Body of pancreas (tissue), 4 donors: ENCODE measurements at regions not wholly inside any gene's neighbourhood (a gene's known extent, or its start where the extent isn't known, plus 50 kb on each side); places are given as distances from the start of the nearest gene placed in this dataset.
"Not testable (repeated sequence)": the region's sequence is repeated elsewhere in the genome, so short reads cannot be mapped to it uniquely, and the experiment has no call there.

Source experiments
- ATAC-seq: fragments of 150-250 bp; one replicate; pipeline ENCODE4 v1.9.1; 2016
- DNase-seq, 4 donors: peaks; one replicate each; pipeline ENCODE4 v3.0.0-alpha.2; 2019
- H3K27ac ChIP-seq, 4 donors: fragments of 200-600 bp; sonication (generic); 1 replicate in 3 of 4; 2 replicates in 1 of 4; pipeline versions ENCODE4 v1.5.1 to v1.6.1; 2016 to 2019; ENCODE audit warnings: mild to moderate bottlenecking in 1 of 4, mixed read lengths in 1 of 4, moderate library complexity in 1 of 4
- H3K27me3 ChIP-seq, 2 donors: fragments of 200-600 bp; sonication (generic); one replicate each; pipeline ENCODE4 v1.6.0; 2016; ENCODE audit warnings: mild to moderate bottlenecking in 1 of 2
- H3K36me3 ChIP-seq, 2 donors: fragments of 200-600 bp; sonication (generic); replicated peaks in 1 of 2; 2 replicates each; pipeline ENCODE4 v1.5.1; 2016; ENCODE audit warnings: low read depth in 2 of 2; ENCODE audit not compliant: insufficient read depth in 1 of 2
- H3K4me1 ChIP-seq: fragments of 200-600 bp; sonication (generic); one replicate; pipeline ENCODE4 v1.6.0; 2016
- H3K4me3 ChIP-seq, 2 donors: fragments of 200-600 bp; sonication (generic); 1 replicate in 1 of 2; 2 replicates in 1 of 2; pipeline ENCODE4 v1.5.1; 2016 to 2019
- H3K9me3 ChIP-seq, 3 donors: fragments of 200-600 bp; sonication (generic); 1 replicate in 2 of 3; 2 replicates in 1 of 3; pipeline ENCODE4 v1.5.1; 2016
- POLR2A ChIP-seq, 3 donors: fragments of 450-650 bp; IDR thresholded peaks; one replicate each; pipeline ENCODE4 v1.6.1; 2016; ENCODE audit warnings: antibody characterized with exemption in 3 of 3, mild to moderate bottlenecking in 2 of 3
- WGBS, 2 donors: methylation state at CpG; one replicate each; pipeline ENCODE4 v1.1.5; 2017; 5-methylcytosine and 5-hydroxymethylcytosine counted together
- intact Hi-C: fragments of 100-400 bp; cut with DNase I; formaldehyde crosslinking; loops from one replicate; pipeline ENCODE4 v1.15.1; 2023
- TF ChIP-seq, protein P1 (sequence below), 7 experiments: fragments of 450-650 bp in 4 of 7; fragments of 200-600 bp in 3 of 7; sonication (generic) in 3 of 7; IDR thresholded peaks; one replicate each; pipeline ENCODE4 v1.5.1; 2016 to 2019; ENCODE audit warnings: antibody characterized with exemption in 7 of 7

DNA sequence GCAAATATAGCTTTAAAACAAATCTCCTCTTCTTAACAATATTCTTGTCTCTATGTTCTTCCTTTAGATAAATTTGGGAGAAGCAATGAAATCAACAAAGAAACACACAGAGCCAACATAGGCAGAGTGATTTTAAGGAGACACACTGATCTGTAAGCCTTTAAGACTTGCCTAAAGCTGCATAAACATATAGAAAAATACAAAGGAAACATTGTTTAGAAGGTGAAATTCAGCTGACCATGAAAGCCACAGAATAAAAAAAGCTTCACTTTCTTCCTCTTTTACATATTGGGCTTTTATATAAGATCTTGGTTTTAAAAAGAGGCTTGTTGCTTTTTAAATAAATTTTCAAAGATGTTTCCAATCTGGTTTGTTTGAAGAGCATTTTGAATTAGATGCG is 1277.5 kb downstream of the EFNA5 start:
- Histone ChIP-seq H3K4me3 (no peak overlapping the region), H3K27ac (no peak overlapping the region), H3K27me3 (no peaks in the 10 kb centered on the region), H3K9me3 (no peaks in the 10 kb centered on the region), H3K4me1 (no peaks in the 10 kb centered on the region), H3K36me3 (no peaks in the 10 kb centered on the region)
- DNase-seq (no peak), ATAC-seq (no peak)
- intact Hi-C loops: no loop called here
- 94 to 95% methylated on average over 1 of the region's 1 CpG for WGBS, 2 donors
- TF ChIP-seq POLR2A (IDR thresholded peaks at IDR 0.05): no peak
- TF ChIP-seq, protein P1, sequence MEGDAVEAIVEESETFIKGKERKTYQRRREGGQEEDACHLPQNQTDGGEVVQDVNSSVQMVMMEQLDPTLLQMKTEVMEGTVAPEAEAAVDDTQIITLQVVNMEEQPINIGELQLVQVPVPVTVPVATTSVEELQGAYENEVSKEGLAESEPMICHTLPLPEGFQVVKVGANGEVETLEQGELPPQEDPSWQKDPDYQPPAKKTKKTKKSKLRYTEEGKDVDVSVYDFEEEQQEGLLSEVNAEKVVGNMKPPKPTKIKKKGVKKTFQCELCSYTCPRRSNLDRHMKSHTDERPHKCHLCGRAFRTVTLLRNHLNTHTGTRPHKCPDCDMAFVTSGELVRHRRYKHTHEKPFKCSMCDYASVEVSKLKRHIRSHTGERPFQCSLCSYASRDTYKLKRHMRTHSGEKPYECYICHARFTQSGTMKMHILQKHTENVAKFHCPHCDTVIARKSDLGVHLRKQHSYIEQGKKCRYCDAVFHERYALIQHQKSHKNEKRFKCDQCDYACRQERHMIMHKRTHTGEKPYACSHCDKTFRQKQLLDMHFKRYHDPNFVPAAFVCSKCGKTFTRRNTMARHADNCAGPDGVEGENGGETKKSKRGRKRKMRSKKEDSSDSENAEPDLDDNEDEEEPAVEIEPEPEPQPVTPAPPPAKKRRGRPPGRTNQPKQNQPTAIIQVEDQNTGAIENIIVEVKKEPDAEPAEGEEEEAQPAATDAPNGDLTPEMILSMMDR (IDR thresholded peaks at IDR 0.05): no peak

DNA sequence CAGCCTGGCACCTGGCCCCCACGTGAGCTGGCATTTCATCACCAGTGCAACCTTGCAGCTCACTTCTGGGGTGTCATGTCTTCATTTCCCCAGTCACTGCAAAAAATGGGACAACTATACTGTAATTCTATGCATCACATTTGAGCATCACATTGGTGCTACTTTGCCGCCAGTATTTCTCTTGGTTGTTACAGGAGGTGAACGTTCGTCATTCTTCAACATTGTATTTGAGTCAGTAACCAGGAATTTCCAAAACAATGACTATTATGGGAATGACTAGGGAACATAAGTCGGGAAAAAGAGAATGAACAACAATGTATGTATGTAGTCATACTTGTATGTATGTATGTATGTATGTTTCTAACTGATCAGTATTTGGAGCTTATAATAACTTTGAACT is 1278.0 kb downstream of the EFNA5 start:
- H3K9me3 ChIP-seq: no peaks in the 10 kb centered on the region
- WGBS, 2 donors: 67 to 73% methylated on average over 5 of the region's 5 CpGs
- no peaks in the 10 kb centered on the region for H3K27me3 ChIP-seq
- no peaks in the 10 kb centered on the region for H3K36me3 ChIP-seq
- intact Hi-C loops: no loop called here
- TF ChIP-seq, protein P1 (IDR thresholded peaks at IDR 0.05): no peak
- TF ChIP-seq POLR2A (IDR thresholded peaks at IDR 0.05): no peak
- H3K27ac ChIP-seq: no peak overlapping the region
- no peak overlapping the region for H3K4me3 ChIP-seq
- no peaks in the 10 kb centered on the region for H3K4me1 ChIP-seq
- DNase-seq (no peak), ATAC-seq (no peak)

DNA sequence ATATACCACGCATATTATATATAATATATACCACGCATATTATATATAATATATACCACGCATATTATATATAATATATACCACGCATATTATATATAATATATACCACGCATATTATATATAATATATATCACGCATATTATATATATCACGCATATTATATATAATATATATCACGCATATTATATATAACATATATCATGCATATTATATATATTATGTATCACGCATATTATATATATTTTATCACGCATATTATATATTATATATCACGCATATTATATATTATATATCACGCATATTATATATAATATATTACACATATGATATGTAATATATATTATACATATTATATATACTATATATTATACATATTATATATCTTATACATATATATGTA is 1283.0 kb downstream of the EFNA5 start:
- H3K36me3 ChIP-seq, H3K9me3 ChIP-seq, H3K4me1 ChIP-seq, intact Hi-C loops, H3K27ac ChIP-seq, ATAC-seq, H3K27me3 ChIP-seq, DNase-seq, H3K4me3 ChIP-seq: not testable (repeated sequence)
- 92 to 94% methylated on average over 12 of the region's 12 CpGs for WGBS, 2 donors

DNA sequence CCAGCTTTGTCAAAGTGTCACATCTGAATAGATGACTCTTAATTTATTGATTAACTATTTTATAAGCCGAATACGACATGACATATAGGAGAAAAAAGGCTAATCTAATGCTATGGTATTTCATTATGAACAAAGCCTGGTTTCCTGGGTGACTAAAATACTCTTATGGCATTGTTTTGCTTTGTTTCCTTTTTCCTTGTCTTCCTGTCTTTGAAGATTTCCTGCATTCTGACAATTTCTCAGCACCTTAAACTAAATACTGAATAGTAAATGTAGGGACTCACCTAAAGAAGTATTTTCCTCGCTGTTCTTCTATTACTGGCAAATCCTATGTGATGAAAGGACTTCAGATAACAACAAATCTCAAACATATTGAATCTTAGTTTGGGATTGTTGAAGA is 1284.5 kb downstream of the EFNA5 start:
- DNase-seq (no peak), ATAC-seq (no peak)
- no peaks in the 10 kb centered on the region for H3K27me3 ChIP-seq
- intact Hi-C loops: no loop called here
- H3K27ac ChIP-seq: no peak overlapping the region
- no peaks in the 10 kb centered on the region for H3K4me1 ChIP-seq
- 82% methylated on average over 3 of the region's 3 CpGs for WGBS, 2 donors
- no peaks in the 10 kb centered on the region for H3K9me3 ChIP-seq
- H3K36me3 ChIP-seq: no peaks in the 10 kb centered on the region
- no peak overlapping the region for H3K4me3 ChIP-seq
- TF ChIP-seq, protein P1 (IDR thresholded peaks at IDR 0.05): no peak
- TF ChIP-seq POLR2A (IDR thresholded peaks at IDR 0.05): no peak

DNA sequence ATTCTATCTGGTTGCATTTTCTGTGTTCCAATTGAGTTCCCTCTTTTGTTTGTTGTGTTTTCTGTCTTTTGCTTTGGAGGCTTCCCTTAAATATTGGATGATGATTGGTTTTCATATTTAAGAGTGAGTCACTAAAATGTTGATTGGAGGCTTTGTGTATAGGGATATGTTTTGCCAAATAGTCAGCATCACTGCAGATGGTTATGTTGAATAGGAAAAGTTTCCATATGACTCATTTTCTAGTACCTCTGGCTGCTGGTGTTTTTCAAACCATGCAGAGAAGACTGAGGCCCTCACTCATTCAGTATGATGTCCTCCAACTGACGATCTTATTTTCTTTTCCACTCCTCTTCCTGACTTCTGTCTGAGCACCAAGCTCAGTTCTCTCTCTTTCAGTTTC is 1290.0 kb downstream of the EFNA5 start:
- no peak for DNase-seq
- ATAC-seq: no peak
- intact Hi-C loops: no loop called here
- no peak overlapping the region for H3K27ac ChIP-seq
- no peaks in the 10 kb centered on the region for H3K9me3 ChIP-seq
- WGBS, 2 donors: 54 to 64% methylated on average over 1 of the region's 1 CpG
- H3K4me1 ChIP-seq: no peaks in the 10 kb centered on the region
- H3K36me3 ChIP-seq: no peaks in the 10 kb centered on the region
- H3K4me3 ChIP-seq: no peak overlapping the region
- H3K27me3 ChIP-seq: no peaks in the 10 kb centered on the region
- no peak for TF ChIP-seq POLR2A (IDR thresholded peaks at IDR 0.05)
- TF ChIP-seq, protein P1 (IDR thresholded peaks at IDR 0.05): no peak
